NT2/D1 (cell line): ENCODE measurements at regions not wholly inside any gene's neighbourhood (a gene's known extent, or its start where the extent isn't known, plus 50 kb on each side); places are given as distances from the start of the nearest gene placed in this dataset.

Experiments
- SUZ12 ChIP-seq: IDR thresholded peaks from 2 replicates; pipeline ENCODE4 v1.6.1; 2011; ENCODE audit not compliant: insufficient read length, insufficient read depth; ENCODE audit errors: extremely low read depth
- YY1 ChIP-seq: IDR thresholded peaks from 2 replicates; pipeline ENCODE4 v1.6.1; 2011; ENCODE audit not compliant: insufficient read length, insufficient read depth
- ZNF274 ChIP-seq: IDR thresholded peaks from 2 replicates; pipeline ENCODE4 v1.6.1; 2011; ENCODE audit warnings: mild to moderate bottlenecking, low read depth, low read length

GRCh38 chr6:128655978-128656498 lies 135.6 kb upstream of the PTPRK start:
- TF ChIP-seq SUZ12: no peak
- no peak for TF ChIP-seq ZNF274
- no peak for TF ChIP-seq YY1
